ENCODE measurements at regions not wholly inside any gene's neighbourhood (a gene's known extent, or its start where the extent isn't known, plus 50 kb on each side); places are given as distances from the start of the nearest gene placed in this dataset.
"Not testable (repeated sequence)": the region's sequence is repeated elsewhere in the genome, so short reads cannot be mapped to it uniquely, and the experiment has no call there.

- H3K4me1 ChIP-seq (ENCODE audit: insufficient read depth, low read length); H3K9me3 ChIP-seq (ENCODE audit: low read length); H3K36me3 ChIP-seq (ENCODE audit: insufficient read depth, low read length); H3K27me3 ChIP-seq (ENCODE audit: control insufficient read depth in 1 of 2, insufficient read depth in 2 of 2, low read length in 2 of 2); H3K9ac ChIP-seq (ENCODE audit: low read length); H3K27ac ChIP-seq (ENCODE audit: low read depth, low read length); H3K4me3 ChIP-seq (ENCODE audit: low read depth in 1 of 2, low read length in 2 of 2): not testable (repeated sequence)
Observed at GRCh38 chr1:206350493-206351275, 119.6 kb upstream of the IKBKE start.

GRCh38 chr1:206351276-206352052 lies 118.8 kb upstream of the IKBKE start:
- H3K4me1 ChIP-seq (ENCODE audit: insufficient read depth, low read length); H3K4me3 ChIP-seq (ENCODE audit: low read depth in 1 of 2, low read length in 2 of 2); H3K9me3 ChIP-seq (ENCODE audit: low read length); H3K36me3 ChIP-seq (ENCODE audit: insufficient read depth, low read length); H3K27me3 ChIP-seq (ENCODE audit: control insufficient read depth in 1 of 2, insufficient read depth in 2 of 2, low read length in 2 of 2); H3K27ac ChIP-seq (ENCODE audit: low read depth, low read length); H3K9ac ChIP-seq (ENCODE audit: low read length): not testable (repeated sequence)

- not testable (repeated sequence) for H3K4me1 ChIP-seq (ENCODE audit: insufficient read depth, low read length); H3K27me3 ChIP-seq (ENCODE audit: control insufficient read depth in 1 of 2, insufficient read depth in 2 of 2, low read length in 2 of 2); H3K36me3 ChIP-seq (ENCODE audit: insufficient read depth, low read length); H3K9me3 ChIP-seq (ENCODE audit: low read length); H3K9ac ChIP-seq (ENCODE audit: low read length); H3K27ac ChIP-seq (ENCODE audit: low read depth, low read length); H3K4me3 ChIP-seq (ENCODE audit: low read depth in 1 of 2, low read length in 2 of 2)
Observed at GRCh38 chr1:206356310-206356709, 114.0 kb upstream of the IKBKE start.

GRCh38 chr1:206357962-206358361 lies 112.3 kb upstream of the IKBKE start:
- not testable (repeated sequence) for H3K36me3 ChIP-seq (ENCODE audit: insufficient read depth, low read length); H3K27me3 ChIP-seq (ENCODE audit: control insufficient read depth in 1 of 2, insufficient read depth in 2 of 2, low read length in 2 of 2); H3K27ac ChIP-seq (ENCODE audit: low read depth, low read length); H3K4me1 ChIP-seq (ENCODE audit: insufficient read depth, low read length); H3K4me3 ChIP-seq (ENCODE audit: low read depth in 1 of 2, low read length in 2 of 2); H3K9me3 ChIP-seq (ENCODE audit: low read length); H3K9ac ChIP-seq (ENCODE audit: low read length)

GRCh38 chr1:206358771-206359170 lies 111.5 kb upstream of the IKBKE start:
- not testable (repeated sequence) for H3K27me3 ChIP-seq (ENCODE audit: control insufficient read depth in 1 of 2, insufficient read depth in 2 of 2, low read length in 2 of 2); H3K27ac ChIP-seq (ENCODE audit: low read depth, low read length); H3K9ac ChIP-seq (ENCODE audit: low read length); H3K36me3 ChIP-seq (ENCODE audit: insufficient read depth, low read length); H3K4me3 ChIP-seq (ENCODE audit: low read depth in 1 of 2, low read length in 2 of 2); H3K9me3 ChIP-seq (ENCODE audit: low read length); H3K4me1 ChIP-seq (ENCODE audit: insufficient read depth, low read length)

- not testable (repeated sequence) for H3K27ac ChIP-seq (ENCODE audit: low read depth, low read length); H3K9me3 ChIP-seq (ENCODE audit: low read length); H3K4me1 ChIP-seq (ENCODE audit: insufficient read depth, low read length); H3K9ac ChIP-seq (ENCODE audit: low read length); H3K4me3 ChIP-seq (ENCODE audit: low read depth in 1 of 2, low read length in 2 of 2); H3K36me3 ChIP-seq (ENCODE audit: insufficient read depth, low read length); H3K27me3 ChIP-seq (ENCODE audit: control insufficient read depth in 1 of 2, insufficient read depth in 2 of 2, low read length in 2 of 2)
Observed at GRCh38 chr1:206359377-206359776, 110.9 kb upstream of the IKBKE start.

GRCh38 chr1:206361978-206362543 lies 108.2 kb upstream of the IKBKE start:
- H3K9me3 ChIP-seq (ENCODE audit: low read length); H3K9ac ChIP-seq (ENCODE audit: low read length); H3K4me1 ChIP-seq (ENCODE audit: insufficient read depth, low read length); H3K27ac ChIP-seq (ENCODE audit: low read depth, low read length); H3K4me3 ChIP-seq (ENCODE audit: low read depth in 1 of 2, low read length in 2 of 2); H3K36me3 ChIP-seq (ENCODE audit: insufficient read depth, low read length); H3K27me3 ChIP-seq (ENCODE audit: control insufficient read depth in 1 of 2, insufficient read depth in 2 of 2, low read length in 2 of 2): not testable (repeated sequence)

- H3K27ac ChIP-seq (ENCODE audit: low read depth, low read length); H3K4me3 ChIP-seq (ENCODE audit: low read depth in 1 of 2, low read length in 2 of 2); H3K9ac ChIP-seq (ENCODE audit: low read length); H3K4me1 ChIP-seq (ENCODE audit: insufficient read depth, low read length); H3K27me3 ChIP-seq (ENCODE audit: control insufficient read depth in 1 of 2, insufficient read depth in 2 of 2, low read length in 2 of 2); H3K36me3 ChIP-seq (ENCODE audit: insufficient read depth, low read length); H3K9me3 ChIP-seq (ENCODE audit: low read length): not testable (repeated sequence)
Observed at GRCh38 chr1:206362994-206363393, 107.3 kb upstream of the IKBKE start.

GRCh38 chr1:206365271-206365670 lies 105.0 kb upstream of the IKBKE start:
- not testable (repeated sequence) for H3K36me3 ChIP-seq (ENCODE audit: insufficient read depth, low read length); H3K27ac ChIP-seq (ENCODE audit: low read depth, low read length); H3K9ac ChIP-seq (ENCODE audit: low read length); H3K4me3 ChIP-seq (ENCODE audit: low read depth in 1 of 2, low read length in 2 of 2); H3K9me3 ChIP-seq (ENCODE audit: low read length); H3K27me3 ChIP-seq (ENCODE audit: control insufficient read depth in 1 of 2, insufficient read depth in 2 of 2, low read length in 2 of 2); H3K4me1 ChIP-seq (ENCODE audit: insufficient read depth, low read length)

GRCh38 chr1:206366131-206366530 lies 104.1 kb upstream of the IKBKE start:
- not testable (repeated sequence) for H3K27ac ChIP-seq (ENCODE audit: low read depth, low read length)

GRCh38 chr1:206366772-206367171 lies 103.5 kb upstream of the IKBKE start:
- not testable (repeated sequence) for H3K9ac ChIP-seq (ENCODE audit: low read length); H3K27ac ChIP-seq (ENCODE audit: low read depth, low read length); H3K27me3 ChIP-seq (ENCODE audit: control insufficient read depth in 1 of 2, insufficient read depth in 2 of 2, low read length in 2 of 2); H3K9me3 ChIP-seq (ENCODE audit: low read length); H3K36me3 ChIP-seq (ENCODE audit: insufficient read depth, low read length); H3K4me3 ChIP-seq (ENCODE audit: low read depth in 1 of 2, low read length in 2 of 2); H3K4me1 ChIP-seq (ENCODE audit: insufficient read depth, low read length)

More at GRCh38 chr1:206366131-206366530, 104.1 kb upstream of the IKBKE start:
- H3K9ac ChIP-seq (ENCODE audit: low read length); H3K4me1 ChIP-seq (ENCODE audit: insufficient read depth, low read length); H3K4me3 ChIP-seq (ENCODE audit: low read depth in 1 of 2, low read length in 2 of 2); H3K9me3 ChIP-seq (ENCODE audit: low read length); H3K27me3 ChIP-seq (ENCODE audit: control insufficient read depth in 1 of 2, insufficient read depth in 2 of 2, low read length in 2 of 2); H3K36me3 ChIP-seq (ENCODE audit: insufficient read depth, low read length): not testable (repeated sequence)
